ENCODE measurements at regions not wholly inside any gene's neighbourhood (a gene's known extent, or its start where the extent isn't known, plus 50 kb on each side); places are given as distances from the start of the nearest gene placed in this dataset.

- TF ChIP-seq CTCF (conservative IDR thresholded peaks at IDR 0.05 in 1 of 2, IDR thresholded peaks at IDR 0.05 in 1 of 2; ENCODE audit: low read depth in 1 of 2, low read length in 2 of 2) (no peak), EZH2 (IDR thresholded peaks at IDR 0.05; ENCODE audit: low read length, missing control alignments) (no peak)
Measured at GRCh38 chr2:15882761-15883497, 57.4 kb upstream of the MYCN start.
